NB4 (cell line): ENCODE measurements at regions not wholly inside any gene's neighbourhood (a gene's known extent, or its start where the extent isn't known, plus 50 kb on each side); places are given as distances from the start of the nearest gene placed in this dataset.

Source experiments
- DNase-seq: peaks from one replicate; pipeline ENCODE4 v3.0.0; 2010; ENCODE audit warnings: low read depth
- H3K4me3 ChIP-seq: one replicate; pipeline ENCODE4 v1.5.1; 2011; ENCODE audit warnings: mild to moderate bottlenecking, low read depth, low read length, moderate library complexity
- CTCF ChIP-seq: IDR thresholded peaks from one replicate; pipeline ENCODE4 v1.5.1; 2012; ENCODE audit warnings: low read depth, low read length
- MAX ChIP-seq: IDR thresholded peaks from 2 replicates; pipeline ENCODE4 v1.6.1; 2011; ENCODE audit warnings: low read depth, low read length
- MYC ChIP-seq: IDR thresholded peaks from 2 replicates; pipeline ENCODE4 v1.6.1; 2011; ENCODE audit warnings: low read depth, low read length
- POLR2A ChIP-seq: IDR thresholded peaks from 2 replicates; pipeline ENCODE4 v1.6.1; 2011; ENCODE audit warnings: mild to moderate bottlenecking; ENCODE audit not compliant: insufficient read length; ENCODE audit errors: extremely low read depth

GRCh38 chr2:146267093-146267492, 1577.7 kb upstream of the ACVR2A start:
- H3K4me3 ChIP-seq = no peak overlapping the region
- DNase-seq = no peak
- no peak for TF ChIP-seq POLR2A
- no peak for TF ChIP-seq MYC
- no peak for TF ChIP-seq CTCF
- TF ChIP-seq MAX = no peak

DNA sequence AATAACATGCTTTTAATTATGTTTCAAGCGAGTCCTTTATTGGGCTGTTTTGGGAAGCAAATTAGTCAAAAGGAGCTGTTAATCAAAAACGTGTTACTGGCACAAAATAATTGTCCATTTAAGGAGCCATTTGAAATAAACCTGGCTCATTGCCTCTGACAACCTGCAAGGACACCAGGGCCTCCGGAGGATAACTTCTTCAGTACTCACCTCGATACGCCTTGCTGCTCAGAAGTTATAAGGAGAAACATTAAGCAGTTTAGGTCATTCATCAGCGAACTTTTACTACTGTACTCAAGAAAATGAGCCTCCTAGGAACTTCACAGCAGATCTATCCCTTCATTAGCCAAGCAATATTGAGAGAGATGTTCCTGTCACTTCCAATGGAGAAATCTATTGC, 1579.2 kb upstream of the ACVR2A start:
- DNase-seq = no peak
- TF ChIP-seq MAX (no peak), CTCF (no peak), POLR2A (no peak)
- no peak overlapping the region for H3K4me3 ChIP-seq

- TF ChIP-seq CTCF (no peak), MAX (no peak), MYC (no peak), POLR2A (no peak)
- no peak overlapping the region for H3K4me3 ChIP-seq
- DNase-seq = no peak
These were observed 1582.2 kb upstream of the ACVR2A start for GRCh38 chr2:146262606-146263005.

DNA sequence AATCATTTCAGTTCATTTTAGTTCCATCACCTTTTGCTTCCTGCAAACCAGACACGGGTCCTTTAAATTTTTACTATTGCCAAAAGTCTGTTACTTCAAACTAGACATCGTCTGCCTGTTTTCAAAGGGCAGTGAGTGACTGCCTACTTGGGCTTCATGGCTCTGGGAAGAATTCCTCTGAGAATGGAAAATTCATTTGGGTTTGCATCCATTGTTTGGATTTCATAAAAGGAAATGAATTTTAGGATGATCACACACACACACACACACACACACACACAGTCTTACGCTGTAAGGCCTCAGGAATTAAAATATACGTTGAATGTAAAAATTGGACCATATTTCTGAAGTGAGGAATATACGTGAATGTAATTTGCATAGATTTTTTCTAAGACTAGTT, 1584.3 kb upstream of the ACVR2A start:
- TF ChIP-seq MYC = no peak
- no peak for TF ChIP-seq MAX
- TF ChIP-seq CTCF = no peak
- TF ChIP-seq POLR2A = no peak
- DNase-seq = no peak
- H3K4me3 ChIP-seq = no peak overlapping the region

DNA sequence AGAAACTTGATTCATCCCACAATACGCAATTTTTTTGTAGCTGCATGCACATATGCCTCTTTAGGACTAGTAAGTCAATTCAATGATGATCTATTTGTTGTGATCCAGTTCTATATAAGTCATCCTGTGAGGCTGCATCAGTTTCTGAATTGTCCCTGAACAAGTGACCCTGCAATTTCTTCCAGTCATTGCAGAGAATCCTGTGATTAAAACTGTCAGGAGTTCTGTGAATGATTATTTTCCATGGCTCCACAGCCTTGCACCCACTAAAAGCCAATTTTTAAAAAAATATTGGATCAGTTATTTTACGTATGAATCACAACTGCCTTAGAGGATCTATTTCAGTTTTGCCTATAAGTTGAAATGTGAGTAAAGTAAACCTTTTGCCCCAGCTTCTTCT, 1585.0 kb upstream of the ACVR2A start:
- H3K4me3 ChIP-seq = no peak overlapping the region
- TF ChIP-seq MAX (no peak), MYC (no peak), POLR2A (no peak), CTCF (no peak)
- no peak for DNase-seq

DNA sequence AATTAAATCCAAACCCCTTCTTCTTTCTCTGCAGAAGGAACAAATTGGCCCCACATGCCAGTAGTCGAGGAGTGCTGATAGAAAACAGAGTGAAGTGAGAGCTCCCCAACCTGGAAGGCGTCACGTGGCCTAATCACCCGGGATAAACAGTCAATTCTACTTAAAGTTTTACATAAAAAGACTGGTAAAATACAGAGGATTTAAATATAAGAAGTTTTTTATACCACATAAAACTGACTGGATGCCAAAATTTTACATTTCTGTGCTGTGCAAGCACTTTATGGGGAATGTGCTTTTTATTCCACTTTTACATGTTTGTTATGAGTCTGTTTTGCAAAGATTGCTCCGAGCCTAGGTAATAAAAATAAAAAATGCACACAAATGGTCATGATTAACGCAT, 1586.8 kb upstream of the ACVR2A start:
- H3K4me3 ChIP-seq = no peak overlapping the region
- DNase-seq = no peak
- no peak for TF ChIP-seq CTCF
- TF ChIP-seq MYC = no peak
- no peak for TF ChIP-seq POLR2A
- no peak for TF ChIP-seq MAX
